ENCODE measurements at regions not wholly inside any gene's neighbourhood (a gene's known extent, or its start where the extent isn't known, plus 50 kb on each side); places are given as distances from the start of the nearest gene placed in this dataset.

- TF ChIP-seq CTCF (IDR thresholded peaks at IDR 0.05 in 8 of 11, conservative IDR thresholded peaks at IDR 0.05 in 3 of 11) (no peak), POLR2A (IDR thresholded peaks at IDR 0.05) (no peak), POLR2AphosphoS5 (IDR thresholded peaks at IDR 0.05) (no peak)
Measured at GRCh38 chr12:75717902-75718301, 206.5 kb upstream of the KRR1 start.

Data from spleen (tissue), 7 donors.